HG02973 (cell line): ENCODE measurements at regions not wholly inside any gene's neighbourhood (a gene's known extent, or its start where the extent isn't known, plus 50 kb on each side); places are given as distances from the start of the nearest gene placed in this dataset.
A peak's percentile ranks its signal among the peaks of the same experiment; 100 is the strongest.

Experiments
- ATAC-seq: cut with Tn5 transposase; IDR thresholded peaks from one replicate; pipeline ENCODE4 v1.9.1; 2021; ENCODE audit warnings: moderate library complexity; ENCODE audit not compliant: unreplicated experiment

- no peak for ATAC-seq
These were observed 56.8 kb upstream of the EMCN start for GRCh38 chr4:100574607-100575006.

GRCh38 chr4:100569196-100569595 lies 51.4 kb upstream of the EMCN start:
- ATAC-seq, result peak; percentile 52
